ENCODE measurements at regions not wholly inside any gene's neighbourhood (a gene's known extent, or its start where the extent isn't known, plus 50 kb on each side); places are given as distances from the start of the nearest gene placed in this dataset.
"Not testable (repeated sequence)": the region's sequence is repeated elsewhere in the genome, so short reads cannot be mapped to it uniquely, and the experiment has no call there.

GRCh38 chr10:33688506-33688905 lies 354.0 kb upstream of the NRP1 start:
- no peak for DNase-seq

- no peak for DNase-seq
These were observed 349.7 kb upstream of the NRP1 start for GRCh38 chr10:33684211-33684611.

DNA sequence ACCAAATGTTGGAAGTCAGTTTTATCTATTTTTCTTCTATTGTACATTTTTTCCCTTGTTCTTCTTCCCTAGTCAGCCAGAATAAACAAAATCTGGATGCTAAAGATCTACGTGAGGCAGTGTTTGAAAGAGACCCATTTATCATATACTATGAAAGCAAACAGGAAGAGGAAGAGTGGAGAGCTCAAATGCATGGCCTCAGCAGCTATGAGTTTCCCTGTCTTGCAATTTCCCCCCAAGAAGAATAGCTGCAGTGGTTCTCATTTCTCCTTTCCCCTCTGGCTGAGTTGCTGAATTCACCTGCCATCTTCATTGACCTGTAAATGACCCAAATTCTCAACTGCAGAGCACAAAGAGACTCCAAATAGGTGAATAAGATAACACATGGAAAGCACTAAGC lies 347.1 kb upstream of the NRP1 start:
- DNase-seq: no peak

- DNase-seq: no peak
These were observed 345.6 kb upstream of the NRP1 start for GRCh38 chr10:33680036-33680435.

GRCh38 chr10:33676606-33677339 lies 342.3 kb upstream of the NRP1 start:
- DNase-seq: no peak

DNA sequence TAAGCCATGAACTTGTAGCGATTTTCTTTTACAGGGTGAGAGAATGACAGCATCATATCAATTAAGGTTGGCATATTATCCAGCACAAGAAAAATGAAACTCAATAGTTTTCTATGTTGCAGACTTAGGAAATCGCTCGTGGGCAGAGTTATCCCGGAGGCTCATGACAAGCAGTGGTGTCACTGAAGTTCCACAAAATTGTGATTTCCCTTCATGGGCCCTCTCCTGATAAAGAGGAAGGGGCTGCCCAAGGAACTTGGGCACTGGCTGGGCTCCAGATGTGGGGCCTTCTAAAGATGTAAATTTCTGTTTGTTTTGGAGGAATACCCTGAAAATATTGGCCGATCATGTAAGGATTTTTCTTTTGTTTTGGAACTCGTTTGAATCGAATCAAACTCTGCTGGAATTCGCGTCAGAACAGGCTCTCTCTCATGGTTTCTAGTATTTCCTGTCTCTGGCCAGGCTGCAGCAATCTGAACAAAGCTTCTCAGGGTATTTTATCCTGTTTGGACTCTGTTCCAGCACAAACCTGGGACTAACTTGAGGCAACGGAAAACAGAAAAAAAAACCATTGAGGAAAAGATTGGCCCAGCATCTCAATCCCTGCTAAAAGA lies 340.6 kb upstream of the NRP1 start:
- no peak for DNase-seq

DNA sequence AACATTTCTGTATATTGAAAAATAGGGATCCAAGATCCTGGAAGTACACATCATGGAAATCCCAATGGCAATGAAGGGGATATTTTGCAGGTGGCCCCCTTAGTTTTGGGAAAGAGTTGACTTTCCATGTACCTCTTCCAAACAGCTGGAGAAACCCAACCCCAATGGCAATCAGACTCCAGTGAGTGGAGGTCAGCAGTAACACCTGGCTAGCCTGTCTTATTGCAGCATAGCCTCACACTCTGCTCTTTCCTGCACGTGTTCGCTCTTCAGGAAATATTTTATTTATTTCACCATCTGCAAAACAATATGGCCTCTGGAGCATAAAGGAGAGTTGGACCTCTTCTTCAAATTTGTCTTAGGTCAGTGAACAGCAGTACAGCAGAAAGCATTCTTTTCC lies 340.0 kb upstream of the NRP1 start:
- DNase-seq: no peak

- no peak for DNase-seq
These were observed 339.5 kb upstream of the NRP1 start for GRCh38 chr10:33673839-33674415.

DNA sequence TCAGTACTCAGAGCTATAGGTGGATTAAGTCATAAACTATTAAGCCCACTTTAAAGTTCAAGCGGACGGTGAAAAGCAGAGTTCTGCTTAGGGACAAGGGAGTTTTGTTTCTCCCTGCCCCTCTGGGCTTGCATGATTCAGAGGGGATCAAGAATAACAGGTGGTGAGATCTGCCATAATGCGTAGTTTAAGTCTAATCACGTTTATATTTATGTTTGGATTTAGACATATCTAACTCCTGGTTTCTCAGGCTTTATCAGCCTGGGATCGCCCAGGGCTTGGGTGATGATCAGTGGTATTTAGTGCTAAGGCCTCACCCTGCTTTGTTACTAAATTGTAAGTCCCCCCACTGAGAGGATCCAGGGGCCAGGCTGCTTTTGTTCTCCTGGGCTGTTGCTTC lies 335.4 kb upstream of the NRP1 start:
- no peak for DNase-seq

GRCh38 chr10:33666686-33667480 lies 332.4 kb upstream of the NRP1 start:
- no peak for DNase-seq

- DNase-seq: no peak
These were observed 331.0 kb upstream of the NRP1 start for GRCh38 chr10:33665501-33665900.

- DNase-seq: no peak
These were observed 329.6 kb upstream of the NRP1 start for GRCh38 chr10:33664070-33664469.

- DNase-seq: peak; percentile 39
These were observed 327.3 kb upstream of the NRP1 start for GRCh38 chr10:33661580-33662336.

DNA sequence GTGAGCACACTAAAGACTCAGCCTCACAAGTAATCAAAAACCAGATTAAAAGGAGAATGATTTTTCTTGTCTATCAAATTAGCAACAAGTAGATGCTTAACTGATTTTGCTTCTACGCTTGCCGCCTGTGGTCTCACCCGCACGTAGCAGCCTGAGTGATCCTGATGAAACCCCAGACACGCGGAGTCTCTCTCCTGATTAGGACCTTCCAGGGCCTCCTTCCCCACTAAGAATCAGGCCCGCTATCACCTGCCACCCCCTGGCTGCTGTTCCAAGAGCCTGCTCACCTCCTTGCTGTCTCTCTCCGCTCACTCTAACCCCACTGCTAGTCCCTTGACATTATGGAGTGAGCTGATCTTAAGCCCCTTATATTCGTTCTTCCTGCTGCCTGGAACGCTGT lies 325.9 kb upstream of the NRP1 start:
- no peak for DNase-seq

- DNase-seq: no peak
These were observed 323.4 kb upstream of the NRP1 start for GRCh38 chr10:33657913-33658312.

DNA sequence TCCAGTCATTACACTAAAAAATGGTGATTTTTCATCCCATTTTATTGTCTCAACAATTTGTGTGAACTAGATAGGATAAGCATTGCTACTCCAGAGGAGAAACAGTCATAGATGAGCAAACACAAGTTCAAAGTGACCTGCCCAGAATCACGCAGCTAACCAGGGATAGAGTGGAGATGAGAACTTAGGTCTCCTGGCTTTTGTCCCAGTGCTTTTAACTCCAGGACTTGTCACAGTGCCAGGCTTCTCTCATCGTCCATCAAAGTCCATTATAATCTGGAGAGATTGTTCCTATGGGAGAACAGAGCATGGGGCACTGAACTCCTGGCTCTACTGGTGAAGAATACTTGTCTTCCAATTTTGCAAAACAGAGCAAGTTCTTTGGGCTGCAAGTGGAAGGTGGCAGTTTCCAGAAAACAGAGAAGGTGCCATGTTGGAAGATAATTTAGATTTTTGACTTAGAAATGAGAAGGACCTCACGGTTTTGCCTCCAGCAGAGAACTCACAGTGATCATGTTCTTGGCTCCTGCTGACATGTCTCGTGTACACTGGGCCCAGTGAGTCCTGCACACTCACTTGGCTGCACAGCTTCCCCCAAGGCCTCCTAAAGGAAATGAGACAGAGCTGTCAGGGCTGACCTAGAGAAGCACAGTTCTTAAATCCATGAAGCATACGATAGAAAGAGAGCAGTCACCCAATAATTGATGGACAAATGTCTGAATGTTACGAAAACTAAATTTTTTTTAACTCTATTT lies 322.9 kb upstream of the NRP1 start:
- peak; percentile 70 for DNase-seq

- no peak for DNase-seq
These were observed 321.5 kb upstream of the NRP1 start for GRCh38 chr10:33655921-33656320.

DNA sequence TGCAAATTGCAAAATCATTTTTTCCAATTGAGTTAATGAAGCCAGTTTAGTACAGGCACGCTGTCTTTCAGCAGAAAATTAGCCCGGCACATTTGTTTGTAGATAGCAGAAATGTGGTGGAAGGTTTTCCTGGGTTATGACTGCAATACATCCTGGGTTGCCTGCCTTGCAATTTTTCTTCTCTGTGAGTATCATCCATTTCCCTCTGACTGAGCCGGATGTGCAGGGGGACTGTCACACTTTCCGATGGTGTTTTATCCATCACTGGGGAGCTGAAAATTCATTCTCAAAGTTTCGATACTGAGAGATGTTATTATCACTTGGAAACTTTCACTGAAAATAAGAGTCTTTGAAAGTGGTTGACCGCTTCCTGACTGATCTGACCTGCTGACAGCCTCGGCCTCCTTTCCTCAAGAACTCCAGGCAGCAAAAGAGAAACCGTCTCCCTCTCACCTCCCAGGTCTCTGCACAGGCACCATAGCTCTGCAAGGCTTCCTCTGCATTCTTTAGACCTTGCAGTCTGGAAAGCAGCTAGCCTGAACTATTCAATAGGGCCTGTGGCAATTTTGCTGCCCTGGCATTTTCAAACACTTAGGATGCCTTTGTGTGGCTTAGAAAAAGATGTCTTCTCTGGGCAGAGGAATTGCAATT lies 320.8 kb upstream of the NRP1 start:
- DNase-seq: no peak

- no peak for DNase-seq
These were observed 319.3 kb upstream of the NRP1 start for GRCh38 chr10:33653584-33654367.

DNA sequence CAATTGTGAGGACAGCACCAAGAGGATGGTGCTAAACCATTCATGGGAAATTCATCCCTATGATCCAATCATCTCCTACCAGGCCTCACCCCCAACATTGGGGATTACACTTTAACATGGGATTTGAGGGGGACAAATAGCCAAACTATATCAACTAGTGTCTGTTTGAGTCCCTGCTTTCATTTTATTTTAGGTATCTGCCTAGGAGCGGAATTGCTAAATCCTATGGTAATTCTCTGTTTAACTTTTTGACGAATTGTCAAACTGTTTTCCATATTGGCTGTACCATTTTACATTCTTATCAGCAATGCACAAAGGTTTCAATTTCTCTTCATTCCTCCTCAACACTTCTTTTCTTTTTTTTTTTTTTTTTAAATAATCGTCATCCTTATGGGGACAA lies 318.4 kb upstream of the NRP1 start:
- DNase-seq: no peak

- DNase-seq: not testable (repeated sequence)
These were observed 315.7 kb upstream of the NRP1 start for GRCh38 chr10:33650131-33650530.
